ENCODE measurements at regions not wholly inside any gene's neighbourhood (a gene's known extent, or its start where the extent isn't known, plus 50 kb on each side); places are given as distances from the start of the nearest gene placed in this dataset.

- TF ChIP-seq POLR2AphosphoS5 (IDR thresholded peaks at IDR 0.05; ENCODE audit: low read depth) (no peak), CTCF (IDR thresholded peaks at IDR 0.05; ENCODE audit: insufficient read depth, low read length) (no peak), GABPA (IDR thresholded peaks at IDR 0.05; ENCODE audit: low read depth) (no peak), REST (IDR thresholded peaks at IDR 0.05; ENCODE audit: insufficient replicate concordance, low read depth) (no peak), SPI1 (IDR thresholded peaks at IDR 0.05; ENCODE audit: borderline replicate concordance, low read depth) (no peak)
Observed at GRCh38 chr13:81770868-81771505, 1430.1 kb upstream of the SPRY2 start.

Data from HL-60 (cell line).